HEK293 (cell line): ENCODE measurements at regions not wholly inside any gene's neighbourhood (a gene's known extent, or its start where the extent isn't known, plus 50 kb on each side); places are given as distances from the start of the nearest gene placed in this dataset.

Experiments
- CTCF ChIP-seq: fragments of 450-650 bp; formaldehyde crosslinking; IDR thresholded peaks from 2 replicates; pipeline ENCODE4 v1.5.1; 2016; ENCODE audit warnings: missing biosample characterization, missing genetic modification characterization
- MEIS1 ChIP-seq: sonication (generic); formaldehyde crosslinking; IDR thresholded peaks from 2 replicates; pipeline ENCODE4 v1.8.1; 2022; ENCODE audit warnings: missing genetic modification reagents, mild to moderate bottlenecking, borderline replicate concordance
- REST ChIP-seq: fragments of 450-650 bp; formaldehyde crosslinking; IDR thresholded peaks from 2 replicates; pipeline ENCODE4 v1.5.1; 2016; ENCODE audit warnings: missing biosample characterization, missing genetic modification characterization
- TCF7L2 ChIP-seq: IDR thresholded peaks from 2 replicates; pipeline ENCODE4 v1.6.1; 2011; ENCODE audit warnings: low read depth, mild to moderate bottlenecking, inconsistent platforms, low read length, moderate library complexity, borderline replicate concordance
- ZFP41 ChIP-seq: fragments of 450-650 bp; formaldehyde crosslinking; IDR thresholded peaks from 2 replicates; pipeline ENCODE4 v1.5.1; 2016; ENCODE audit warnings: missing biosample characterization, missing genetic modification characterization, borderline replicate concordance
- ZNF529 ChIP-seq: fragments of 450-650 bp; formaldehyde crosslinking; IDR thresholded peaks from 2 replicates; pipeline ENCODE4 v1.5.1; 2017; ENCODE audit warnings: missing genetic modification characterization, missing biosample characterization; ENCODE audit not compliant: insufficient replicate concordance
- ZNF777 ChIP-seq: fragments of 450-650 bp; formaldehyde crosslinking; IDR thresholded peaks from 2 replicates; pipeline ENCODE4 v1.5.1; 2017; ENCODE audit warnings: missing biosample characterization, missing genetic modification characterization, borderline replicate concordance
- TF ChIP-seq, protein P1 (sequence below): fragments of 450-650 bp; formaldehyde crosslinking; IDR thresholded peaks from 2 replicates; pipeline ENCODE4 v1.5.1; 2016; ENCODE audit warnings: missing biosample characterization, missing genetic modification characterization

GRCh38 chr2:79387431-79387830 lies 125.4 kb upstream of the CTNNA2 start:
- no peak for TF ChIP-seq MEIS1
- no peak for TF ChIP-seq ZNF529 (tag by site-specific recombination)
- no peak for TF ChIP-seq CTCF (tag by site-specific recombination)
- TF ChIP-seq REST: no peak
- no peak for TF ChIP-seq TCF7L2
- TF ChIP-seq, protein P1, sequence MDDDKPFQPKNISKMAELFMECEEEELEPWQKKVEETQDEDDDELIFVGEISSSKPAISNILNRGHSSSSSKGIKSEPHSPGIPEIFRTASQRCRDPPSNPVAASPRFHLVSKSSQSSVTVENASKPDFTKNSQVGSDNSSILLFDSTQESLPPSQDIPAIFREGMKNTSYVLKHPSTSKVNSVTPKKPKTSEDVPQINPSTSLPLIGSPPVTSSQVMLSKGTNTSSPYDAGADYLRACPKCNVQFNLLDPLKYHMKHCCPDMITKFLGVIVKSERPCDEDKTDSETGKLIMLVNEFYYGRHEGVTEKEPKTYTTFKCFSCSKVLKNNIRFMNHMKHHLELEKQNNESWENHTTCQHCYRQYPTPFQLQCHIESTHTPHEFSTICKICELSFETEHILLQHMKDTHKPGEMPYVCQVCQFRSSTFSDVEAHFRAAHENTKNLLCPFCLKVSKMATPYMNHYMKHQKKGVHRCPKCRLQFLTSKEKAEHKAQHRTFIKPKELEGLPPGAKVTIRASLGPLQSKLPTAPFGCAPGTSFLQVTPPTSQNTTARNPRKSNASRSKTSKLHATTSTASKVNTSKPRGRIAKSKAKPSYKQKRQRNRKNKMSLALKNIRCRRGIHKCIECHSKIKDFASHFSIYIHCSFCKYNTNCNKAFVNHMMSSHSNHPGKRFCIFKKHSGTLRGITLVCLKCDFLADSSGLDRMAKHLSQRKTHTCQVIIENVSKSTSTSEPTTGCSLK (tag by site-specific recombination): no peak
- TF ChIP-seq ZFP41 (tag by site-specific recombination): no peak
- no peak for TF ChIP-seq ZNF777 (tag by site-specific recombination)
